ENCODE measurements at regions not wholly inside any gene's neighbourhood (a gene's known extent, or its start where the extent isn't known, plus 50 kb on each side); places are given as distances from the start of the nearest gene placed in this dataset.

DNA sequence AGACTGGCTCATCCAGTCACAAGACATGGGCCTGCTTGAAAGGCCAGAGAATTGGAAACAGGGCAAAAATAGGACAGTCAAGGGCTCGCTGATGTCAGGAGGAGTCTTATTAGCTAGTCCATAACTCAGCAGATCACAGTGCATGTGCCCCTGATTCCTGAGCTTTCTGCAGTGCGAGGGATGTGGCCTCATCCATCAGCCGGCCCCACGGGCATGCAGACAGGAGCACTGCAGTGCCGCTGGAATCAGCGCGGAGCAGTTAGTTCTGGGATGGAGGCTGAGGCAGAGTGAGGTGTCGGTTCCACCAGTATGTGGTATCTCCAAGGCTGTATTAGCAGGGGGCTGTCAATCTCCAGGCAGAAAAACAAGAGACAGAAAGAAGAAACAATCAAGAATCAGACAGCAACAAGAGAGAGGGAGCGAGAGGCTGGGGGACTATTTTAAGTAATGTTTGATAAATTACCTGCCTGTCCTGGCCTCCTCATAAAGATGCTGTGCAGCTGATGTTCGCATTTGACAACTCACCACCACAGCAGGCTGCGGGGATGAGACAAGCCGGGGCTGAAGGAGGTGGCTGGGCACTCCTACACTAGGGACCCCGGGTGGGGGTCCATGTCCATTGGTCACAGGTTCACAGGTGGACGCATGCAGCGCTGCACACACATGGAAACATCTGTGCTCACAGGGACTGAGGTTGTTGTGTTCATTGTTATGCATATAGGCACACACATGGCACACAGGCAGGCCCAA, 167.2 kb downstream of the TRIM29 start:
- Histone ChIP-seq H4K20me1 (ENCODE audit: insufficient read depth) (no peaks in the 10 kb centered on the region), H3K36me3 (ENCODE audit: low read depth) (no peaks in the 10 kb centered on the region), H3K4me3 (no peak overlapping the region), H3F3A (ENCODE audit: insufficient read depth) (no peaks in the 10 kb centered on the region), H3K9ac (no peak overlapping the region), H3K4me2 (ENCODE audit: unreplicated experiment) (no peak overlapping the region), H3K4me1 (ENCODE audit: insufficient read depth) (no peaks in the 10 kb centered on the region), H3K27ac (no peak overlapping the region), H3K27me3 (replicated peaks; ENCODE audit: insufficient read depth) (peaks cover 35% of the 10 kb centered on the region), H3K79me2 (ENCODE audit: insufficient read depth) (no peaks in the 10 kb centered on the region), H3K9me2 (ENCODE audit: insufficient read depth) (no peaks in the 10 kb centered on the region), H2AFZ (no peak overlapping the region), H3K9me3 (ENCODE audit: low read depth) (no peaks in the 10 kb centered on the region)
- WGBS, 2 experiments (ENCODE audit: low coverage in 1 of 2, low lambda C conversion rate in 2 of 2, missing lambda C conversion rate in 2 of 2) = 38 to 43% methylated on average over 15 of the region's 15 CpGs
- no peak for DNase-seq
- TF ChIP-seq EZH2phosphoT487 (IDR thresholded peaks at IDR 0.05; ENCODE audit: insufficient read depth, low read depth) = no peak
- TF ChIP-seq EZH2 (IDR thresholded peaks at IDR 0.05; ENCODE audit: insufficient read depth, poor library complexity, severe bottlenecking) = no peak
- in situ Hi-C loops (cut with MboI) = no loop called here

DNA sequence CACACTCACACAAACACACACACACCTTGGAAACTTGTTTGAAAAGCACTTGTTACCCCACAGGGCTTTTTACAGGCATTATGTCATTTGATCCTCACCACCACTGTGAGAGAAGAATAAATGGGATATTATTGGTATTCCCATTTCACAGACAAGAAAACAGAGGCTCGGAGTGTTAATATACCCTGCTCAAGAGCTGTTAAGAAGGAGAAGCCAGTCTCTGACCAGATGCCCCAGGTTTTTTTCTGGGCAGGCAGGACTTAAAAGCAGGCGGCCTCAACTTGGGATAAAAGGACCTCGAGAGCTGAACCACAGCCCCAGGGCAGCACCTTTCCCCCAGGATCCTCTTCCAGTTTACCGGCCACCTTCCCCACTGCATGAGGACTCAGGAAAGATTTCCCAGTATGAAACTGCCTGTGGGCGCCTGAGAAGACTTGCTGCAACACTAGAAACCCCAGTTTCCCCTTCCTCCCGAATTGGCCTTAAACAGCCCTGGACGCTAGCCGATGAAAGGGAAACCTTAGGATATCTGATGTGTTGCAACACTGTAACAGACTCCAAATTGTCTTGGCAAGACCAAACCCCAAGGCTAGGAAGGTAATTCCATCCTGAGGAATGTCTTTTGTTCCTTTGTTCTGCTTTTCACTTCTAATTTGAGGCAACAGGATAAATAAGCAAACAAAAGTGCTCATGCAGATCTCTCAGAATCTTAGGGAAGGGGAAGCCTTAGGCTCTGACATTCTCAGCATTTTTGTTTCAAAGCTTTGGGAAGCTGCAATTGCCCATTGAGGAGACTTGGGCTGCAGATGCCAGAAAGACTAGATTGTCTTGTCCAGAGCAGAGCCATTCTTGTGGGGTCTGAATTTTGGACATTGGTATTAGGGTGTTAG, 173.5 kb downstream of the TRIM29 start:
- Histone ChIP-seq H3K36me3 (ENCODE audit: low read depth) (no peaks in the 10 kb centered on the region), H3K4me3 (no peak overlapping the region), H3K4me1 (ENCODE audit: insufficient read depth) (no peaks in the 10 kb centered on the region), H3F3A (ENCODE audit: insufficient read depth) (no peaks in the 10 kb centered on the region), H3K27ac (no peak overlapping the region), H2AFZ (no peak overlapping the region), H3K27me3 (replicated peaks; ENCODE audit: insufficient read depth) (peaks cover 51% of the 10 kb centered on the region), H3K9ac (no peak overlapping the region), H3K9me3 (ENCODE audit: low read depth) (no peaks in the 10 kb centered on the region), H3K79me2 (ENCODE audit: insufficient read depth) (no peaks in the 10 kb centered on the region), H3K4me2 (ENCODE audit: unreplicated experiment) (no peak overlapping the region), H3K9me2 (ENCODE audit: insufficient read depth) (no peaks in the 10 kb centered on the region), H4K20me1 (ENCODE audit: insufficient read depth) (no peaks in the 10 kb centered on the region)
- no peak for DNase-seq
- 62 to 68% methylated on average over 8 of the region's 8 CpGs for WGBS, 2 experiments (ENCODE audit: low coverage in 1 of 2, low lambda C conversion rate in 2 of 2, missing lambda C conversion rate in 2 of 2)
- TF ChIP-seq EZH2phosphoT487 (IDR thresholded peaks at IDR 0.05; ENCODE audit: insufficient read depth, low read depth) = no peak
- no peak for TF ChIP-seq EZH2 (IDR thresholded peaks at IDR 0.05; ENCODE audit: insufficient read depth, poor library complexity, severe bottlenecking)
- in situ Hi-C loops (cut with MboI) = no loop called here

DNA sequence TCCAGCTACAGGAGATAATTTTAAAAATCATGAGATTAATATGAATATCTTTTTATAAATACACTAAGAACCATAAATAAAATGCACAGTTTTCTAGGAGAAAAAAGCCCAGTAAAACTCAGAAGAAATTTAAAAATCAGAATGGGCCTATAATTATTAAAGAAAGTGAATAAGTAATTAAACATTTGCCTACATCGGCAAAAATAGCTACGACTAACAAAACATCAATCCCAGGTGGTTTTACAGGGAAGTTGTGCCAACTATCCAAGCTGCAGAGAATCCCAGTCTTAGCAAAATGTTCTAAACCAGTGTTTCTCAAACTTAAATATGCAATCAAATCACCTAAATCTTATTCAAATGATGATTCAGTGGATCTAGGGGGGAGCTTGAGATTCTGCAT, 180.0 kb downstream of the TRIM29 start:
- H2AFZ ChIP-seq = no peak overlapping the region
- H3K27me3 ChIP-seq (replicated peaks; ENCODE audit: insufficient read depth) = peaks cover 61% of the 10 kb centered on the region
- H3K27ac ChIP-seq = no peak overlapping the region
- in situ Hi-C loops (cut with MboI) = no loop called here
- DNase-seq = no peak
- no peaks in the 10 kb centered on the region for H3F3A ChIP-seq (ENCODE audit: insufficient read depth)
- no peaks in the 10 kb centered on the region for H3K36me3 ChIP-seq (ENCODE audit: low read depth)
- H3K4me1 ChIP-seq (ENCODE audit: insufficient read depth) = no peaks in the 10 kb centered on the region
- WGBS, 2 experiments (ENCODE audit: low coverage in 1 of 2, low lambda C conversion rate in 2 of 2, missing lambda C conversion rate in 2 of 2) = 62 to 64% methylated on average over 2 of the region's 2 CpGs
- H3K4me3 ChIP-seq = no peak overlapping the region
- no peaks in the 10 kb centered on the region for H4K20me1 ChIP-seq (ENCODE audit: insufficient read depth)
- H3K9me3 ChIP-seq (ENCODE audit: low read depth) = no peaks in the 10 kb centered on the region
- no peak overlapping the region for H3K4me2 ChIP-seq (ENCODE audit: unreplicated experiment)
- TF ChIP-seq EZH2phosphoT487 (IDR thresholded peaks at IDR 0.05; ENCODE audit: insufficient read depth, low read depth) (no peak), EZH2 (IDR thresholded peaks at IDR 0.05; ENCODE audit: insufficient read depth, poor library complexity, severe bottlenecking) (no peak)
- no peak overlapping the region for H3K9ac ChIP-seq
- H3K9me2 ChIP-seq (ENCODE audit: insufficient read depth) = no peaks in the 10 kb centered on the region
- no peaks in the 10 kb centered on the region for H3K79me2 ChIP-seq (ENCODE audit: insufficient read depth)

DNA sequence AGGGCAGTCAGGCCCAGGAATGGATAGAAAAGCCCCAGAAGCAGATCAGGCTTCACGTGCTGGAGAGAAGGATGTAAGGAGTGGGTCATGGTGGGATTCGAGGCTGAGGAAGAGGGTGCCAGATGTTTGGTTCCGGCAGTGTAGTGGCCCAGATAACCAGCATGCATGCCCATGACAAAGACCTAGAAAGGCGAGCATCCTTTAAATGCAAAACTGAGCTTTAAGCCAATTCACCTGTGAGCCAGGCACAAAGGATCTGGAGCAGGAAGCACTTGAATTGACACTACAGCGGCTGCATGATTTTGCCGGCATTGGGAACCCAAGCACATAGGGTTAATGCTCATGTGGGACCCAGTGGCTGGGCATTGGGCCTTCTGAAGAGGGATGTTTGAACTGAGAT, 185.5 kb downstream of the TRIM29 start:
- Histone ChIP-seq H3K79me2 (ENCODE audit: insufficient read depth) (no peaks in the 10 kb centered on the region), H3K9ac (no peak overlapping the region), H3K4me1 (ENCODE audit: insufficient read depth) (no peaks in the 10 kb centered on the region), H2AFZ (no peak overlapping the region), H3K9me2 (ENCODE audit: insufficient read depth) (no peaks in the 10 kb centered on the region), H3K9me3 (ENCODE audit: low read depth) (no peaks in the 10 kb centered on the region), H3F3A (ENCODE audit: insufficient read depth) (no peaks in the 10 kb centered on the region), H3K36me3 (ENCODE audit: low read depth) (no peaks in the 10 kb centered on the region), H3K4me2 (ENCODE audit: unreplicated experiment) (no peak overlapping the region), H3K4me3 (no peak overlapping the region), H4K20me1 (ENCODE audit: insufficient read depth) (no peaks in the 10 kb centered on the region), H3K27me3 (replicated peaks; ENCODE audit: insufficient read depth) (peaks cover 58% of the 10 kb centered on the region), H3K27ac (no peak overlapping the region)
- DNase-seq = no peak
- TF ChIP-seq EZH2 (IDR thresholded peaks at IDR 0.05; ENCODE audit: insufficient read depth, poor library complexity, severe bottlenecking) = no peak
- TF ChIP-seq EZH2phosphoT487 (IDR thresholded peaks at IDR 0.05; ENCODE audit: insufficient read depth, low read depth) = no peak
- in situ Hi-C loops (cut with MboI) = no loop called here
- 61 to 66% methylated on average over 6 of the region's 6 CpGs for WGBS, 2 experiments (ENCODE audit: low coverage in 1 of 2, low lambda C conversion rate in 2 of 2, missing lambda C conversion rate in 2 of 2)

All from GM23248 (cell line).